NOMO-1 treated with DMSO at 0.1 percent for 48 hours (cell line): ENCODE measurements at regions not wholly inside any gene's neighbourhood (a gene's known extent, or its start where the extent isn't known, plus 50 kb on each side); places are given as distances from the start of the nearest gene placed in this dataset.

Experiments used
- DNase-seq: peaks from one replicate; lab custom pipeline; 2025; ENCODE audit not compliant: unreplicated experiment; lab: John Stamatoyannopoulos, UW

GRCh38 chr15:69880571-69881301 is 217.0 kb downstream of the TLE3 start:
- DNase-seq, result peak; percentile 62

- no peak for DNase-seq
Measured at GRCh38 chr15:69881302-69881670, 216.4 kb downstream of the TLE3 start.

DNA sequence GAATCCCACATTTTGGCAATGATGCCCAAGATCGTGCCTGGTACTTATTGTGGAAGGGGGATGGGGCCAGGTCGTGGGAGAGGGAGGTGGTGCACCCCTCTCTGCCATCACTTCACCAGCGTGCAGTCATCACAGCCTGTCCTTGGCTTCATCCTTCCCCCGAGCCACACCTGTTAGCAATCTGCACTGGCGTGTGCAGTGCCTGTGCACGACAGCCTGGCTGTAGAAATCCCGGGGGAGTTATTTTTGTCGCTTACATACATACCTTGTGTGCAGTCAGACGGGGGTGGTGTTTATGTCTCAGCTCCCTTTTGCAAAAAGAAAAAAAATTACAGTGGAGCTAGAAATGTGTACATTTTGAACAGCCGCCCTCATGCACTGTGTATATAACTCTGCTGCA is 216.0 kb downstream of the TLE3 start:
- no peak for DNase-seq

- no peak for DNase-seq
Measured at GRCh38 chr15:69883306-69883705, 214.4 kb downstream of the TLE3 start.

- no peak for DNase-seq
Measured at GRCh38 chr15:69885173-69885955, 212.4 kb downstream of the TLE3 start.

GRCh38 chr15:69887009-69887408 is 210.7 kb downstream of the TLE3 start:
- no peak for DNase-seq

- no peak for DNase-seq
Measured at GRCh38 chr15:69887553-69887952, 210.2 kb downstream of the TLE3 start.

- no peak for DNase-seq
Measured at GRCh38 chr15:69888406-69888805, 209.3 kb downstream of the TLE3 start.

DNA sequence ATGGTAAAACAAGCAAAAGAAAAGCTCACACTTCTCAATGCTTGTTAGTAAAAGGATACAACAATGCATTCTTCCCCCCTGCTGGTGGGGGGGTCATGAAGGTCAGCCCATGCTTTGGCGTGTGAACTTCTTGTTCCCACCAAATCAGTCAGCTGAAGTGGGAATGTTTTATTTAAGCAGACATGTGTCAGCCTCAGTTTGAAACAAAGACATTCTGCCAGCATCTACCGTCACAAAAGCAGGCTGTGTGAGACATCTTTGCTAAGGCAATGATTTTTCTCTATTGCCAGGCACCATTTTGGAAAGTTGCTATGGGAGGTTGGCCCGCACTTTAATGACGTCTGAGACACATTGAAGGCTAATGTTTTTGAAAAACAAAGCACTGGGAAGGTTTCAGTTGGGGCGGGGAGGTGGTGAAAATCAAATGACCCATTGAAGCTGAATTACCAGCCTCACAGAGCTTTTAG is 206.6 kb downstream of the TLE3 start:
- no peak for DNase-seq

DNA sequence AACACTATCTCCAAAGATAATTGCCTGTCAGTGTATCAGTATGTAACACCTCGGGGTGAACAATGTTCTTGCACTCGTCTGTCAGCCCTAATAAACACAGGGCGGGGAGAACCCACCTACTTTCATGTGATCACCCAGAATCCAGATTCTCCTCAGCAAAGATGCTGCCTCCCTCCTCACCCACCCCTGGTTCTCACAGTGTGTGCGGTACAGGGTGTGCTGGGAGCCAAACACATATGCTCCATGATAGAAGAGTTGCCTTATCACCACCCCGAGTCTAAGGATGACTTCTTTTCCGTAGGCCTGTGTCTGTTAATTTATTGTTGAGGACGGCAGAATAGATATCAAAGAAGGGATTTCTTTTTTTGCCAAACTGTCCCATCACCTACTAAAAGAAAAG is 206.1 kb downstream of the TLE3 start:
- no peak for DNase-seq

DNA sequence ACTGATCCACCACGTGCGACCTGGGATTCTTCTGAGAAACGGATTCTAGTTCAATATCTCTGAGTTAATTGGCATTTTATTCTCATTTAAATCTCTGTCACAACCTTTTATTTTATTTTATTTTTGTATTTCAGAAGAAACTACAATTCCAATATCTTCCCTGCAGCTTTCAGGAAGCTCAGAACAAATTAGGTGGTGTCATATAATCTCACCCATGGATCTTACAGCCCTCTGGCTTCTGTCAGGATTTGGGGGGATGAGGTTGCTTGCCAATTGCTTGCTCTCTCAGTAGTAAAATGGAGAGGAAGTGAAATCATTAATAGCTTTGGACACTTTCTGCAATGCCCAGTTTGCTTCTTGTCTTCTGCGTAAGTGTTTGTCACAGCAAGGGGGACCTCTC is 205.4 kb downstream of the TLE3 start:
- DNase-seq, result no peak

DNA sequence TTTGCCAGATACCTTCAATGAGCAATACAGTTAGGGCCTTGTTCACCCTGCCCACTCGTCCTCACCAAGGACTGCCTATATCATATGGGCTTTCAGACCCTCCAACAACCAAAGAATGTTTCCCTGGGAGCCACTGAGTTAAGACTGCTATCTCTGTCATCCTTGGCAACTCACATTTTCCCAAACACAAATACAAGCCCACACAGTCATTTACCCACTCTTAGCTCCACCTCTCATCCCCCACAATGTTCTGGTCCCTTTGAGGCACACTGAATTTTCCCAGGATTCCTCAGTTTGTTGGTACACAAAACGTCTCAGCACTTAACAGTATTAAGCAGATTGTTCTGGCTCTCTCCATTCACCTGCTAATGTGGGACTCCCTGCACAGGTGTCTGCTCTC is 204.6 kb downstream of the TLE3 start:
- no peak for DNase-seq

GRCh38 chr15:69893863-69894262 is 203.9 kb downstream of the TLE3 start:
- no peak for DNase-seq

DNA sequence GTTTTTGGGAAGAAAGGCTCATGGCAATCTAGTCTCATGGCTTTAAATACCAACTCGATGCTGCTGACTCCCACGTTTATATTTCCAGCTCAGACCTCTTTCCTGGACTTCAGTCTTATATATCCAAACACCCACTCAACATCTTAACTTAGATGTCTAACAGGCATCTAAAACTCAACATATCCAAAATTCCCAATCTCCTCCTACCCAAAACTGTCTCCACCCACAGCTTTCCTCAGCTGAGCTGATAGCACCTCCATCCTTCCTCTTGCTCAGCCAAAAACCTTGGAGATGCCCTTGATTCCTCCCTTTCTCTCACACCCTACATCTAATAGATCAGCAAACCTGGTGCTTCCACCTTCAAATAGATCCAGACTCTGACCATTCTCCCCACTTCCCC is 202.5 kb downstream of the TLE3 start:
- no peak for DNase-seq

DNA sequence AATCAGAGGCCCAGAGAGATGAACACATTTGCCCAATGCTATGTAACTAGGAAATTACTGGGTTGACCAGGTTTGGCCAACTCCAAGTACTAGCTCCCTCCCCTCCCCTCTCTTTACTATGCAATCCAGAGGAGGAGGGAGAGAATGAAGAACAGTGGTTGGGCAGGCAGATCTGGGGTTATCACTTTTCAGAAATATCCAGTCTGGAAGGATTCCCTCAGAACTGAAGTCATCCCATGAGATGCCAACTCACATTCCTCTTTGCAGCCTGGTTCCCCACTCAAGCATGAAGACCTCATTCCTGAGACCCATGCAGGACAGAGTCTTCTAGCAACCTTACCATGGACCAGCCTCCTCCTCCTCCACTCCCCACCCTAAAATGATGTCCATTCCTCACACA is 201.1 kb downstream of the TLE3 start:
- no peak for DNase-seq

DNA sequence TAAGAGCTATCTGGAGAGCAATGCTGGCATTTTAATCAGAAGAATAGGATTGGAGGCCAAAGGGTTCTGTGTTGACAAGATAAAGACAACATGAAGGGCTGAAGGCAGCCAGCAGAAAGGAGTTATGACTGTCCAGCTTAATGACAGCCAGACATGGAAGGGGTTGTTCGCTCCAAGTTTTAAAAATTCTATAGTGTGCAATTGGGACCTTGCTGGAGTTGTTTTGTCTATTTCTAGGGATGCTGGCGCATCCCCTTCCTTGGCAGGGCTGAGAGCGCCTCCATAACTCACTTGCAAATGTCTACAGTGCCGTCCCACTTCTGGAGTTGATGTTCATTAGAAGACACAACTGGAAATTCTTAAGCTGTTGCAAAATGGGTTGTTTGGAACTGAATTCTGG is 200.7 kb downstream of the TLE3 start:
- no peak for DNase-seq

DNA sequence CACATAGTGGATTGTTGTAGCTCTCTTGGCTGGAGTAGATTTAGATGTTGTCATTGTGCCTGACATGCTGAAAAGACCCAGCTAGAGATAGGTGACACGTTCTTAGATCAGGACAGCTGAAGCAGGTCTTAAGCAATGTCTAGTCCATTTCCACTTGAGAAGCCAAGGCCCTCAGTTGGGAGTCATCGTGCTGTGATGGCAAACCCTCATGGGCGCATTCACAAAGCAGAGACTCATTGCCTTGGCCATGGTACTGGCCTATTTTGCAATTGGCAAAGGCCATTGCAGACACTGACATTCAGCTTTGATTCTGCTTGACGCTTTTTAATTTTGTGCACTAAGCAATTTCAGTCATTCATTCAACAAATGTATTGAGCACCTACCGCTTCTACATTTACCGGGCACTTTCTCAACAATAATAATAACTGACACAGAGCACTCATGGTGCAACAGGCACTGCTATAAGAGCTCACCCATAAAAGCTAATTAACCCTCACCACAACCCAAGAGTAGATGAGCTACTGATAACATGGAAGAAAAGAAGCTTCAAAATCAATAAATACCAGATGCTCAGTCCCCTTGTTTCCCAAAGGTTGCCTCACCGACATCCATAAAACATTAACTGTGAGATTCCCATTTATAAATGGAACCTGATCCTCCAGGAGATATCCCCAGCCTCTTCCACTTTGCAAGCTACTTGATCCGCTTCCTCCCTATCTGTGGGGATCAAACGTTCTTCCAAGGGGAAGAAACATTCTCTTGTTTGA is 200.1 kb downstream of the TLE3 start:
- no peak for DNase-seq

DNA sequence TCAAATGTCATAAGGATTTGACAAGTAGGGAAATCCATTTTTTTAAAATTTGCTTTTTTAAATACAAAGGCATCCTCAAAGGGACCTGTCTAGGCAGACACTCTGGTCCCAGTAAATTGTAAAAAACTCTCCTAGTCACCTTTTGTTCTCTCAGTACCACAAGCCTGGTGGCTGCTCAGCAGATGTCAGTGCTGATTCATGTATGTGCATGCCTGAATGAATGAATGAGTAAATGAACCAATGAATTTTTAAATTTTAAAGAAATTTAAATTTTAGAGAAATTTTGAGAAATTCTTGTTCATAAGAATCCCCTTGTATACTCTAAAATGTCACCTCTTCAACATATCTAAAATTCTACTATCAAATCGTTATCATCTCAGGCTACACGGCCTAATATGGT is 199.5 kb downstream of the TLE3 start:
- no peak for DNase-seq

DNA sequence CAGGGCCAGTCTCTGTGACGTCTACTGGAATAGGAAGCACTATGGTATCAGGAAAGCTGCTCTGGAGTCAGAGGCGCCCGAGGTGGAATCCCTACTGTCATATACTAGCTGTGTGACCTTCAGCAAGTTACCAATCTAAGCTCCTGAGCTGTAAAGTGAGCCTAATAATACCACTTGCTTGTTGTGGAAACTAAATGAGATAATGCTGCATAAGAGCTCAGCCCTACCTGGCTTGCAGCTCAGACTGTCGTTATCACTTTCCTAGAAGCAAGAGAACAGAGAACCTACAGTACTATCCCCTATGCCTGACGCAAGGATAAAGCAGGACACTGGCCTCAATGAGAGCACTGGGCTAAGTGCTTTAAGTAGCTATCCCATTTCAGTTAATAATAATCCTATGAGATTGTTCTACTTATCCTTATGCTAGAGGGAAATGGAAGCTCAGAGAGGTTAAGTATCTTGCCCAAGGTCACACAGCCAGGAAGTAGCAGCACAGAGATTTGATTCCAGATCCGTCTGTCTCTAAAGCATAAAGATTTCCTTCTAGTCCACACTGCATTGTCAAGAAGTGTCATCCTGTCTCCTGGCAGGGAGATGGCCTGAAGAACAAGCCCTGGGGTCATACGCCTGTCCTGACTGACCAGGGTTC is 195.2 kb downstream of the TLE3 start:
- DNase-seq, result no peak

GRCh38 chr15:69903470-69904469 is 193.9 kb downstream of the TLE3 start:
- no peak for DNase-seq
